ENCODE measurements at regions not wholly inside any gene's neighbourhood (a gene's known extent, or its start where the extent isn't known, plus 50 kb on each side); places are given as distances from the start of the nearest gene placed in this dataset.

- H3K27ac ChIP-seq = no peak overlapping the region
Observed at GRCh38 chr1:34415140-34415539, 238.4 kb downstream of the C1orf94 start.

GRCh38 chr1:34418166-34418565, 241.5 kb downstream of the C1orf94 start:
- Histone ChIP-seq H3K4me2 (no peak overlapping the region), H3K79me2 (no peaks in the 10 kb centered on the region), H3K36me3 (replicated peaks; ENCODE audit: insufficient read depth, low read depth) (no peaks in the 10 kb centered on the region), H3K4me1 (ENCODE audit: insufficient read depth) (no peaks in the 10 kb centered on the region), H4K20me1 (ENCODE audit: insufficient read depth, poor library complexity, severe bottlenecking) (no peaks in the 10 kb centered on the region), H3K27ac (no peak overlapping the region), H3K4me3 (no peak overlapping the region), H3K27me3 (peaks cover 2% of the 10 kb centered on the region), H2AFZ (no peak overlapping the region), H3K9me2 (replicated peaks; ENCODE audit: insufficient read depth) (no peaks in the 10 kb centered on the region), H3K9me3 (ENCODE audit: low read depth) (no peaks in the 10 kb centered on the region)
- WGBS (ENCODE audit: low lambda C conversion rate, missing lambda C conversion rate) = 85% methylated on average over 3 of the region's 3 CpGs
- TF ChIP-seq EZH2phosphoT487 (IDR thresholded peaks at IDR 0.05; ENCODE audit: low read depth, severe bottlenecking, unreplicated experiment) (no peak), CTCF (IDR thresholded peaks at IDR 0.05; ENCODE audit: poor library complexity) (no peak)
- DNase-seq (ENCODE audit: low spot score) = no peak

More at GRCh38 chr1:34415140-34415539, 238.4 kb downstream of the C1orf94 start:
- Histone ChIP-seq H3K4me3 (no peak overlapping the region), H3K4me1 (ENCODE audit: insufficient read depth) (no peaks in the 10 kb centered on the region), H4K20me1 (ENCODE audit: insufficient read depth, poor library complexity, severe bottlenecking) (no peaks in the 10 kb centered on the region), H3K9me2 (replicated peaks; ENCODE audit: insufficient read depth) (no peaks in the 10 kb centered on the region), H3K27me3 (no peaks in the 10 kb centered on the region), H3K79me2 (no peaks in the 10 kb centered on the region), H2AFZ (no peak overlapping the region), H3K36me3 (replicated peaks; ENCODE audit: insufficient read depth, low read depth) (no peaks in the 10 kb centered on the region), H3K9me3 (ENCODE audit: low read depth) (no peaks in the 10 kb centered on the region), H3K4me2 (no peak overlapping the region)
- no peak for DNase-seq (ENCODE audit: low spot score)
- TF ChIP-seq CTCF (IDR thresholded peaks at IDR 0.05; ENCODE audit: poor library complexity) = no peak
- TF ChIP-seq EZH2phosphoT487 (IDR thresholded peaks at IDR 0.05; ENCODE audit: low read depth, severe bottlenecking, unreplicated experiment) = no peak
- 88% methylated on average over 6 of the region's 6 CpGs for WGBS (ENCODE audit: low lambda C conversion rate, missing lambda C conversion rate)

GRCh38 chr1:34419663-34420136, 243.0 kb downstream of the C1orf94 start:
- H4K20me1 ChIP-seq (ENCODE audit: insufficient read depth, poor library complexity, severe bottlenecking) = no peaks in the 10 kb centered on the region
- no peak for DNase-seq (ENCODE audit: low spot score)
- H3K4me3 ChIP-seq = no peak overlapping the region
- H3K79me2 ChIP-seq = no peaks in the 10 kb centered on the region
- no peak for TF ChIP-seq CTCF (IDR thresholded peaks at IDR 0.05; ENCODE audit: poor library complexity)
- WGBS (ENCODE audit: low lambda C conversion rate, missing lambda C conversion rate) = 54% methylated on average over 5 of the region's 5 CpGs
- no peak overlapping the region for H3K27ac ChIP-seq
- H3K9me2 ChIP-seq (replicated peaks; ENCODE audit: insufficient read depth) = no peaks in the 10 kb centered on the region
- H3K4me1 ChIP-seq (ENCODE audit: insufficient read depth) = no peaks in the 10 kb centered on the region
- no peaks in the 10 kb centered on the region for H3K36me3 ChIP-seq (replicated peaks; ENCODE audit: insufficient read depth, low read depth)
- H3K27me3 ChIP-seq = peaks cover 5% of the 10 kb centered on the region
- H3K4me2 ChIP-seq = no peak overlapping the region
- H2AFZ ChIP-seq = no peak overlapping the region
- no peaks in the 10 kb centered on the region for H3K9me3 ChIP-seq (ENCODE audit: low read depth)

GRCh38 chr1:34425046-34425445, 248.3 kb downstream of the C1orf94 start:
- DNase-seq (ENCODE audit: low spot score) = no peak
- H3K79me2 ChIP-seq = no peaks in the 10 kb centered on the region
- no peaks in the 10 kb centered on the region for H3K9me3 ChIP-seq (ENCODE audit: low read depth)
- peaks cover 5% of the 10 kb centered on the region for H3K27me3 ChIP-seq
- H3K4me2 ChIP-seq = no peak overlapping the region
- no peaks in the 10 kb centered on the region for H3K9me2 ChIP-seq (replicated peaks; ENCODE audit: insufficient read depth)
- TF ChIP-seq CTCF (IDR thresholded peaks at IDR 0.05; ENCODE audit: poor library complexity) (no peak), EZH2phosphoT487 (IDR thresholded peaks at IDR 0.05; ENCODE audit: low read depth, severe bottlenecking, unreplicated experiment) (no peak), EZH2 (IDR thresholded peaks at IDR 0.05; ENCODE audit: borderline replicate concordance) (no peak)
- WGBS (ENCODE audit: low lambda C conversion rate, missing lambda C conversion rate) = 80% methylated on average over 5 of the region's 5 CpGs
- H3K36me3 ChIP-seq (replicated peaks; ENCODE audit: insufficient read depth, low read depth) = no peaks in the 10 kb centered on the region
- no peak overlapping the region for H3K27ac ChIP-seq
- H2AFZ ChIP-seq = no peak overlapping the region
- H3K4me3 ChIP-seq = no peak overlapping the region
- H4K20me1 ChIP-seq (ENCODE audit: insufficient read depth, poor library complexity, severe bottlenecking) = no peaks in the 10 kb centered on the region
- no peaks in the 10 kb centered on the region for H3K4me1 ChIP-seq (ENCODE audit: insufficient read depth)

Measured in hepatocyte (in vitro differentiated cells).